Natural killer cell treated with Interleukin-12 subunit alpha and Interleukin-12 subunit beta and Interleukin-15 and Interleukin-18, amount 100 ng/mL, for 72 hours (primary cell): ENCODE measurements at regions not wholly inside any gene's neighbourhood (a gene's known extent, or its start where the extent isn't known, plus 50 kb on each side); places are given as distances from the start of the nearest gene placed in this dataset.
"Not testable (repeated sequence)": the region's sequence is repeated elsewhere in the genome, so short reads cannot be mapped to it uniquely, and the experiment has no call there.

Experiments used
- ATAC-seq, 2 donors: fragments of 150-1000 bp; cut with Tn5 transposase in 1 of 2; sonication (Bioruptor Pico), chemical (Tn5 transposase) in 1 of 2; 2 replicates each; pipeline ENCODE4 v1.10.0; 2021
- DNase-seq: peaks from one replicate; pipeline ENCODE4 v3.0.0; 2022; ENCODE audit warnings: low spot score
- H3K27ac Mint-ChIP-seq, 2 donors: 1 replicate in 1 of 2; 2 replicates in 1 of 2; pipeline ENCODE4 v1.8.0; 2022; ENCODE audit warnings: mixed read lengths in 2 of 2, mild to moderate bottlenecking in 1 of 2, moderate library complexity in 1 of 2
- H3K27me3 Mint-ChIP-seq, 2 donors: 1 replicate in 1 of 2; 2 replicates in 1 of 2; pipeline ENCODE4 v1.8.0; 2022; ENCODE audit warnings: mixed read lengths in 2 of 2
- H3K36me3 Mint-ChIP-seq: one replicate; pipeline ENCODE4 v1.8.0; 2022; ENCODE audit warnings: mixed read lengths
- H3K4me1 Mint-ChIP-seq, 2 donors: 1 replicate in 1 of 2; 2 replicates in 1 of 2; pipeline ENCODE4 v1.8.0; 2022; ENCODE audit warnings: low read depth in 2 of 2, mixed read lengths in 2 of 2, mild to moderate bottlenecking in 1 of 2
- H3K4me3 Mint-ChIP-seq: one replicate; pipeline ENCODE4 v1.8.0; 2022; ENCODE audit warnings: mixed read lengths
- H3K9me3 Mint-ChIP-seq: 2 replicates; pipeline ENCODE4 v1.8.0; 2022; ENCODE audit warnings: mixed read lengths

DNA sequence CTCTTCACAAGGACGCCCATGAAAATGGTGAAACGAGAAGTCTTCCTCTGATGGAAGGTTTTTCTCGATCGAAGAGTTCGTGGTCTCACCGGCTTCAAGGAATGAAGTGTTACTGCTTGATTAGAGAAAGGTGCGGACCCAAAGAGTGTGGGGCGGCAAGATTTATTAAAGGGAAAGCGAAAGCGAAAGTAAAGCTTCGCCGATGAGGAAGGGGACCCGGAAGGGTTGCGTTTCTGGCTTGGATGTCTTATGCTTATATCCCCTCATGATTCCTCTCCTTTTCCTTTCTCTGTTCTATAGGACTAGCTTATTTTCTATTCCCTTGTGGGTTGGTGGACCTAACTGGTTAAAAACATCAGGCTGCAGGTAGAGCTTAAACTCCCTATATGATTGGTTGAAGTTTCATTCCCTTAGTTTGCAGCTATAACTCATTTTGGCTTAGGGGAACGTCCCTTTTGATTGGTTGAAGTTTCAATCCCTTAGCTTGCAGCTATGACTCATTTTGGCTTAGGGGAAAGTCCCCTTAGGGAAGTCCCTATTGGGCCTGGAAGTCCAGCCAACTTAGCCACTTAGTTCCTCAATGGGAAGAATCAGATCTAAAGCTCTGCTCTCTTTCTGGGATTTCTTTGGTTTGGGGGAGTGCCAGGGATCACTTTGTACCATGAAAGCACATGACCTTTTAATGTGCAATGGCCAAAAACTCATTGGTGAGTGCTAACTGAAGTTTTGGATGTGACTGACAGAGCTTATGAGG lies 1025.0 kb upstream of the PCDH10 start:
- ATAC-seq, result no peak
- Mint-ChIP-seq H3K36me3 (peaks cover 21% of the 10 kb centered on the region), H3K27me3 (no peaks in the 10 kb centered on the region), H3K9me3 (peaks cover 36% of the 10 kb centered on the region), H3K27ac (no peak overlapping the region), H3K4me1 (no peaks in the 10 kb centered on the region), H3K4me3 (no peak overlapping the region)
- DNase-seq, result no peak

DNA sequence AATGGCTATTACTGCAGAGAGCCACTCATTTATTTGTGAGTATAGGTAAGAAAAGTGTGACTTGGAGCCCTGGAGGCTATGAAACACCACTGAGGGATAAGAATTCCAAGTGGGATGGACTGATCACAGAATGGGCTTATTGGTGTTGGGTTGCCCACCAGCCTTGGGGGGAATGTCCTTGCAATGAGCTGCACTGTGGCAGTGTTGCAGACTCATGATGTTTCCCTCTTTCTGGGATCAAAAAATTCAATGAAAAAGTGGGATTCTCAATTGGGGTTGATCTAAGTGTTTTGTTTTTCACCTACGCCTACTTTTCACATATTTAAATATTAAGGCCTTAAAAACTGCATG lies 1024.5 kb upstream of the PCDH10 start:
- ATAC-seq (no peak), DNase-seq (no peak)

DNA sequence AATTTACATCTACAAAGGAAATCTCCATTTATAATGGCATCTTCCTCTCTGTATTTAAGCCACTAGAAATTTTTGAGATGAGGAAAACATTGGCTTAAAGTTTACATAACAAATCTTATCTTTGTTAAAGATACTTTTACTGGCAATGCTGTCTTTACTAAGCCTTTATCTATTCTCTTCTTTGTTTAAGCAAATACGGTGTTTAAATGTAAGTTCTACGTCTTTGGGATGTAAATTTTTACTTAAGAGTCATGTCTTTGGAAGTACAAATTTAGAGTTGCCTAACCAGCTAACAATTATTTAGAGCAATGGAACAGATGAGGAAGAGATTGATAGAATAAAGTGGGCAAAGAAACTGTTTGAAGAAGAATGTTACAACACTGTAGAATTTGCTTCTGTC lies 1024.0 kb upstream of the PCDH10 start:
- DNase-seq, result no peak
- peaks cover 21% of the 10 kb centered on the region for H3K36me3 Mint-ChIP-seq
- H3K27ac Mint-ChIP-seq, result no peak overlapping the region

More for the DNA sequence above, 1024.5 kb upstream of the PCDH10 start:
- no peaks in the 10 kb centered on the region for H3K4me1 Mint-ChIP-seq
- H3K4me3 Mint-ChIP-seq, result no peak overlapping the region
- no peak overlapping the region for H3K27ac Mint-ChIP-seq
- peaks cover 30% of the 10 kb centered on the region for H3K9me3 Mint-ChIP-seq
- H3K36me3 Mint-ChIP-seq, result peaks cover 21% of the 10 kb centered on the region
- H3K27me3 Mint-ChIP-seq, result no peaks in the 10 kb centered on the region

DNA sequence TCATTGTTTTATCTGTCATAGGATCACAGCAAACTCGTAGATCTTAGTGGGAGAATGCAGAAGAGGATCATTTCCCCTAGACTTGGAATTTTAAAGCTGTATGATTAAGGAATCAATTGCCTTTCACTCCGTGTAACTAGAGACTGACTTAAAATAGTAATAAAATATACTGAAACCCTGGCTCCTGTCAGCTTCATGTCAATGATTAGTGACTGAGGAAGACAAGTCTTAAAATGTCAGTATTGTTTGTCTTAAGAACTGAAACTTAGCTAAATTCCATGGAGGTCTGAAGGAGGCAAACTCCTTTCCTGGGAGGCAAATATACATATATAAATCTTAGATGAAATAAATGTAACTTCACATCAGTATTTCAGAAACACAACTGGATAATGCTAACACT lies 1016.7 kb upstream of the PCDH10 start:
- ATAC-seq (no peak), DNase-seq (no peak)
- Mint-ChIP-seq H3K4me1 (no peaks in the 10 kb centered on the region), H3K4me3 (no peak overlapping the region), H3K9me3 (peaks cover 12% of the 10 kb centered on the region), H3K36me3 (peaks cover 4% of the 10 kb centered on the region), H3K27ac (no peak overlapping the region), H3K27me3 (no peaks in the 10 kb centered on the region)

More for the DNA sequence above, 1024.0 kb upstream of the PCDH10 start:
- no peak overlapping the region for H3K4me3 Mint-ChIP-seq
- ATAC-seq, result no peak
- peaks cover 29% of the 10 kb centered on the region for H3K9me3 Mint-ChIP-seq
- H3K27me3 Mint-ChIP-seq, result no peaks in the 10 kb centered on the region
- no peaks in the 10 kb centered on the region for H3K4me1 Mint-ChIP-seq

DNA sequence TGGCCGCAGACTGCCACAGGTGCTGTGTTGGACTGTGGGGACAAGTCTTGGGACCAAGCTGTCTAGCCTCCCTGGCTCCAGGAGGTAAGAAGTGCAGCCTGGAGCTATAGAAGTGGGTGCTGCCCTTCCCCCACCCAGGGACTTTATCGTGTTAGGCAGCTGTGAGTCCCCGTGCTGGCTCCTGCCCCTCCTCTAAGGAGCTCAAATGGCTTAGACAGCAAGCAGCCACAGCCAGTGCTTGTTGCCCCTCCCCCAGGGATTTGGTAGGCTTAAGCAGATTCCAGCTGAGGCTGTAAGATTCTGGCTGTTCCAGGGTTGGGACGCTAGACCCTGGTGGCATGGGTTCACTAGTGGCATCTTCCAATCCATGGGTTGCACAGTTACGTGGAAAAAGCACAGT lies 979.4 kb upstream of the PCDH10 start:
- DNase-seq (no peak), ATAC-seq (no peak)
- Mint-ChIP-seq H3K4me1 (no peaks in the 10 kb centered on the region), H3K9me3 (peaks cover 37% of the 10 kb centered on the region), H3K27ac (no peak overlapping the region), H3K4me3 (no peak overlapping the region), H3K27me3 (no peaks in the 10 kb centered on the region), H3K36me3 (peaks cover 26% of the 10 kb centered on the region)

DNA sequence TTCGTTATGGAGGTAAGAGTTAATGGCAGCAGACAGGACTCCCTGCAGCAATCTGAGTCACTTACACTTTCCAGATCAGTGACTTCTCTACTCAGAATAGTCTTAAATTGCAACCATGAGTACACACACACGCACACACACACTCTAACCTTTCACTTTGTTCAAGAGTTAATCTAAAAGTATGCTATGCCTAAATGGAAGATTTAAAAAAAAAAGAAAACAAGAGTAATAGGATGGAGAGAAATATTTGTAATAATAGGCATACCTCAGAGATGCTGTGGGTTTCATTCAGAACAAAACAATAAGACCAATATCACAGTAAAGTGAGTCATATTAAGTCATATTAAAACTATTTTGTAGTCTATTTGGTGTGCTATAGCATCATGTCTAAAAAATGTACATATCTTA lies 969.1 kb upstream of the PCDH10 start:
- no peaks in the 10 kb centered on the region for H3K4me1 Mint-ChIP-seq
- no peak for ATAC-seq
- H3K4me3 Mint-ChIP-seq, result no peak overlapping the region
- no peaks in the 10 kb centered on the region for H3K27me3 Mint-ChIP-seq
- no peak for DNase-seq
- H3K9me3 Mint-ChIP-seq, result peaks cover 7% of the 10 kb centered on the region
- H3K27ac Mint-ChIP-seq, result no peak overlapping the region
- no peaks in the 10 kb centered on the region for H3K36me3 Mint-ChIP-seq

DNA sequence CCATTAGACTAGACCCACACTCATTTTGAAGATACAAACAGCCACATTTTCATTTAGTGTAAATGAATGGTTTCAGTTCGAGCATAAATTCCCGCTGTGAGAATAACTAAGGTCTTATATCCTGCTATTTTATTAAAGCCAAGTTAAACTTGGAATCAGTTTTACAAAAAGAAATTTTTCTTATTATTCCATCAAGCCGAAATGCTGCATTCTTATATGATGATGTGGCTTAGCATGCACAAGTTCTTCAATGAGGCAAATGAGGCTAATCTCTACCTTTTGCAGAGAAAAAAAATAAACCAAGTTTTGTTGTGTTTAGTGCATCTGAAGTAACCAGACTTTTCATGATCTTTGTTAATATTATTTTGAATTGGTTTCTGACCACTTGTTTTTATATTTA lies 953.9 kb upstream of the PCDH10 start:
- ATAC-seq (no peak), DNase-seq (no peak)
- no peak overlapping the region for H3K4me3 Mint-ChIP-seq
- H3K36me3 Mint-ChIP-seq, result peaks cover 6% of the 10 kb centered on the region
- H3K4me1 Mint-ChIP-seq, result no peaks in the 10 kb centered on the region
- H3K27ac Mint-ChIP-seq, result no peak overlapping the region
- no peaks in the 10 kb centered on the region for H3K27me3 Mint-ChIP-seq
- peaks cover 7% of the 10 kb centered on the region for H3K9me3 Mint-ChIP-seq

DNA sequence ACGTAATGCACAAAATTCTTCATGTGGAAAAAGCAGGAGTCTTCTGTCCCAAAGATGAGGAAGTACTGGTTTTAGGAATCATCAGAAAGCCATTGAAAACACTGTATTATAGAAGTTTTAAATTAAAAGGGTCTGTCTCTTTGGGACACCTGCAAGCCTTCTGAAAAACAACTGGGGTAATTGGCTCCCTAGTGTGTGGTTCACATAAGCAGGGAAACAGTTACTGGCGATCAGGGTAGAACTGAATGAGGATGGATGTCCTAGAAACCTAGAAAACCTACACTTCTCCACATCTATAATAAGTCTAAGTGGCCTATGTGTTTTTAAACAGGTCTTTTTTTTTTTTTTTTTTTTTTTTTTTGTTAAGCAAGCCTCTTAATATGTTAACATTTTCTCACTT lies 945.5 kb upstream of the PCDH10 start:
- no peak overlapping the region for H3K4me3 Mint-ChIP-seq
- H3K9me3 Mint-ChIP-seq, result peaks cover 7% of the 10 kb centered on the region
- no peak for ATAC-seq
- no peaks in the 10 kb centered on the region for H3K27me3 Mint-ChIP-seq
- no peak for DNase-seq
- H3K27ac Mint-ChIP-seq, result no peak overlapping the region
- H3K4me1 Mint-ChIP-seq, result no peaks in the 10 kb centered on the region
- no peaks in the 10 kb centered on the region for H3K36me3 Mint-ChIP-seq

DNA sequence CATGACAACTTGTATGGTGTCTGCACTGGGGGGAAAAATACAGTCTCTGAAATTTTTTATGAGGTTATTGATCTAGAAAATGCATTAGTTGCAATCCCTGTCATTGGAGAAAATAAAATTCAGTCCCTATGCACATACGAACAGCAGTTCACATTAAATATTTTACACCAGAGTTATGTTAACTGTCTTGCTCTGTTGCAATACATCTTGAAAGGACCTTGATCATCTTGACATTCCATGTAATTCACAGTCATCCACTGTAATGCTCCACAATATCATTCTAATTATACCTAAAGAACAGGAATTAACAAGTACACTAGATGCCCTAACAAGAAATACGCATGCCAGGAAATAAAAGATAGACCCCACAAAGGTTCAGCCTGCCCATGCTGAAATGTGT lies 934.6 kb upstream of the PCDH10 start:
- no peak overlapping the region for H3K4me3 Mint-ChIP-seq
- peaks cover 10% of the 10 kb centered on the region for H3K9me3 Mint-ChIP-seq
- no peak overlapping the region for H3K27ac Mint-ChIP-seq
- H3K4me1 Mint-ChIP-seq, result no peaks in the 10 kb centered on the region
- H3K27me3 Mint-ChIP-seq, result no peaks in the 10 kb centered on the region
- DNase-seq (no peak), ATAC-seq (no peak)
- no peaks in the 10 kb centered on the region for H3K36me3 Mint-ChIP-seq

DNA sequence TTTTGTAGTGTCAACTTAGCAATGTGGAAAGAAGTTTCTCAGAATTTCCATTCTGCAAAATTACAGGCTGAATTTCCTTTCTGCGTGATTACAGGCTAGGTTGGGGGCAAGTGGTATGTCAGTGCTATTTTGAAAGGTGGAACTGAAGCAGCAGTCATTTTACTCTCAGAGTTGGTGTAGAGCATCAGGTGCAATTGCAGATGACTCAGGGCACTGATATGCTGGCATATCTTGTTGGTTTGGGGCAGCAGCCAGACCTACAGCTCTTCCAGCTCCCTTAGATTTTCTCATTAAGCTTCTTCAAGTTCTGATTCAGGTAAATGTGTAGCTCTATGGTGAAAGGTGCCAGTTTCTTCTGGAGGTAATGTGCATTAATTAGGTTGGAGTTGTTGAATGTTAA lies 930.7 kb upstream of the PCDH10 start:
- Mint-ChIP-seq H3K36me3 (peaks cover 8% of the 10 kb centered on the region), H3K27me3 (no peaks in the 10 kb centered on the region), H3K4me3 (no peak overlapping the region), H3K9me3 (peaks cover 21% of the 10 kb centered on the region), H3K27ac (no peak overlapping the region), H3K4me1 (no peaks in the 10 kb centered on the region)
- ATAC-seq (no peak), DNase-seq (no peak)

DNA sequence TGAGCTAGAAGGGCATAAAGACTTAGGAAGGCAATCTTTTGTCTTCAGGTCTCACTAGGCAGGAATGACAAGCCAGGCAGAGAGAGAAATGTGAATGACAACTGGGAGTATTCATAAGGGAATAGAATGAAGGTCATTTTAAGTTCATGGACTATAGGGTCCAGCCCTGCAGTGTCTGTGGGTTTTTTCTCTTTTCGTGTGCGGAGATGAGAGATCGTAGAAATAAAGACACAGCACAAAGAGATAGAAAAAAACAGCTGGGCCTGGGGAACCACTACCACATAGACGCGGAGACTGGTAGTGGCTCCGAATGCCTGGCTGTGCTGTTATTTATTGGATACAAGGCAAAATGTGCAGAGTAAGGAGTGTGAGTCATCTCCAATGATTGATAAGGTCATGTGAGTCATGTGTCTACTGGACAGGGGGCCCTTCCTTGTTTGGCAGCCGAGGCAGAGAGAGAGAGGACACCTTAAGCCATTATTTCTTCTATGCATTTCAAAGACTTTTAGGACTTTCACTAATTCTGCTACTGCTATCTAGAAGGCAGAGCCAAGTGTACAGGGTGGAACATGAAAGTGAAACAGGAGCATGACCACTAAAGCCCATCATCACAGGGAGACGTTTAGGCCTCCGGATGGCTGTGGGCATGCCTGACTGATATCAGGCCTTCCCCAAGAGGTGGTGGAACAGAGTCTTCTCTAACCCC lies 921.8 kb upstream of the PCDH10 start:
- H3K9me3 Mint-ChIP-seq, result peaks cover 10% of the 10 kb centered on the region
- H3K4me1 Mint-ChIP-seq, result no peaks in the 10 kb centered on the region
- H3K27me3 Mint-ChIP-seq, result no peaks in the 10 kb centered on the region
- no peak for DNase-seq
- no peak overlapping the region for H3K27ac Mint-ChIP-seq
- H3K4me3 Mint-ChIP-seq, result no peak overlapping the region
- peaks cover 9% of the 10 kb centered on the region for H3K36me3 Mint-ChIP-seq
- ATAC-seq, result no peak

DNA sequence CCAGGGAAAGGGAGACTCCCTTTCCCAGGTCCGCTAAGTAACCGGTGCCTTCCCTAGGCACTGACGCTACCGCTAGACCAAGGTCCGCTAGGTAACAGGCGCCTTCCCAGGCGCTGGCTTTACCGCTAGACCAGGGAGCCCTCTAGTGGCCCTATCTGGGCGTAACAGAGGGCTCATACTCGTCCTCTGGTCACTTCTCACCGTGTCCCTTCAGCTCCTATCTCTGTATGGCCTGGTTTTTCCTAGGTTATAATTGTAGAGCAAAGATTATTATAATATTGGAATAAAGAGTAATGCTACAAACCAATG lies 921.3 kb upstream of the PCDH10 start:
- not testable (repeated sequence) for H3K27ac Mint-ChIP-seq, ATAC-seq, H3K36me3 Mint-ChIP-seq, H3K4me3 Mint-ChIP-seq, H3K27me3 Mint-ChIP-seq, H3K4me1 Mint-ChIP-seq, H3K9me3 Mint-ChIP-seq, DNase-seq

DNA sequence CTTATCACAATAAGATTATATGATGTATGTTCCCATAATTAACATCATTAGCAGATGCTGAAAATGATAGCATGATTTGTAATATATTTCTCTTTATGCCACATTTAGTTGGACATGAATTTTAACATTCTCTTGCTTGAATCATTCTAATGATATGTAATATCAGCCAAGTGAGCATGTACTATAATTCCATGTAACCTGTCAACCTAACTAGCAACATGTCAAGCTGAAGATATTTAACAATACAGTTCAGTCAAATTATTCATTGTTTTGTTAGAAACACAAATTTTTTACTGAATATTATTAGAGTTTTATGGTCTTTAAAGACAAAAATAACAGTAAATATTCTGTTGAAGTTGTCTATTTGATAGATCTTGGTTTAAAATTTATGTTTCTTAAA lies 920.4 kb upstream of the PCDH10 start:
- no peak for ATAC-seq
- no peaks in the 10 kb centered on the region for H3K4me1 Mint-ChIP-seq
- H3K9me3 Mint-ChIP-seq, result peaks cover 8% of the 10 kb centered on the region
- no peaks in the 10 kb centered on the region for H3K27me3 Mint-ChIP-seq
- H3K4me3 Mint-ChIP-seq, result no peak overlapping the region
- no peak overlapping the region for H3K27ac Mint-ChIP-seq
- DNase-seq, result no peak
- H3K36me3 Mint-ChIP-seq, result peaks cover 10% of the 10 kb centered on the region

DNA sequence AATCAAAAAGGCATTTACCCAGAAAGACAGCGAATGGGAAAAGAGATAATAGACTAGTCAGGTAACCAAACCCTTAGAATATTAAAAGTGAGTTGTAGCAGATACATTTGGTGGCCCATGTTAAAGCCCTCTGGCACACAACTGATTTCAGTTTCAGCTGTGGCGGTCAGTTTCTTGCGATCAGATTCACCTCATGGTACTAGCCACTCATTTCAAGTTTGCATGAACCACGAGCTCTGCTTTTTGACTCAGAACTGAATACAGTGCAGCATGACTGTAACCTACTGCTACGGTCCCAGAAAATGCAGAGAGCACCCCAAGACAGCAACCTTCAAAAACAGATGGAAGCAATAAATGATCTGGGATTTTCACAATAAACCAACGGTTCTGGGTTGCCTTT lies 919.1 kb upstream of the PCDH10 start:
- Mint-ChIP-seq H3K9me3 (peaks cover 15% of the 10 kb centered on the region), H3K4me1 (no peaks in the 10 kb centered on the region), H3K4me3 (no peak overlapping the region), H3K36me3 (peaks cover 15% of the 10 kb centered on the region), H3K27me3 (no peaks in the 10 kb centered on the region), H3K27ac (no peak overlapping the region)
- DNase-seq (no peak), ATAC-seq (no peak)

DNA sequence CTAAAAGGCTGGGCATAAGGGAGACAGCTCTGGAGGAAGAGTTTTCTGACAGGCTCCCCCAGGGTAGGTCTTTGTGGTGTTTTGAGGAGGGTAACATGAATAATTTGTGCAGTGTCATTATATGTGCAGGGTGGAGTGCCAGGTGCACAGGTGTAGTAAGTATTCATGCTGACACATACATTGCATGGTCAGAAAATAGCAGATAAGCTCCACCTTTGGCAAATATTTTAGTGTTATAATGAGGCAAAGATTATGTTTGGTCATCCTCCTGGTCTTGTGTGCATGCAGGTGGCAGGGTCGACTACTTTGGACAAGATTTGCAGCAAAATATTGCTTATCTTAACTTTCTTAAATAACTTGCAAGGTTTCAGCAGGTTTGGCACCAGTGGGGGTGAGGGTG lies 910.4 kb upstream of the PCDH10 start:
- Mint-ChIP-seq H3K27ac (no peak overlapping the region), H3K36me3 (peaks cover 9% of the 10 kb centered on the region), H3K27me3 (no peaks in the 10 kb centered on the region), H3K4me1 (no peaks in the 10 kb centered on the region), H3K9me3 (peaks cover 24% of the 10 kb centered on the region), H3K4me3 (no peak overlapping the region)
- no peak for ATAC-seq
- no peak for DNase-seq
